ENCODE measurements at regions not wholly inside any gene's neighbourhood (a gene's known extent, or its start where the extent isn't known, plus 50 kb on each side); places are given as distances from the start of the nearest gene placed in this dataset.

GRCh38 chr14:89571491-89571890, 154.5 kb upstream of the FOXN3 start:
- Mint-ChIP-seq H3K27ac (no peak overlapping the region), H3K4me3 (ENCODE audit: low read depth) (no peak overlapping the region), H3K9me3 (ENCODE audit: low read depth) (no peaks in the 10 kb centered on the region), H3K36me3 (ENCODE audit: insufficient read depth) (no peaks in the 10 kb centered on the region), H3K4me1 (ENCODE audit: low read depth) (peaks cover 19% of the 10 kb centered on the region), H3K27me3 (no peaks in the 10 kb centered on the region)
- DNase-seq (ENCODE audit: low spot score, unreplicated experiment), result no peak
- no peak for TF ChIP-seq CTCF (IDR thresholded peaks at IDR 0.05; ENCODE audit: unreplicated experiment)

GRCh38 chr14:89566644-89567415, 149.8 kb upstream of the FOXN3 start:
- no peak for DNase-seq (ENCODE audit: low spot score, unreplicated experiment)
- no peaks in the 10 kb centered on the region for H3K4me1 Mint-ChIP-seq (ENCODE audit: low read depth)
- no peaks in the 10 kb centered on the region for H3K27me3 Mint-ChIP-seq
- no peak overlapping the region for H3K27ac Mint-ChIP-seq
- no peak overlapping the region for H3K4me3 Mint-ChIP-seq (ENCODE audit: low read depth)
- H3K9me3 Mint-ChIP-seq (ENCODE audit: low read depth), result no peaks in the 10 kb centered on the region
- TF ChIP-seq CTCF (IDR thresholded peaks at IDR 0.05; ENCODE audit: unreplicated experiment), result no peak
- H3K36me3 Mint-ChIP-seq (ENCODE audit: insufficient read depth), result no peaks in the 10 kb centered on the region

- H3K27ac Mint-ChIP-seq, result no peak overlapping the region
- H3K4me1 Mint-ChIP-seq (ENCODE audit: low read depth), result no peaks in the 10 kb centered on the region
- no peak for DNase-seq (ENCODE audit: low spot score, unreplicated experiment)
- H3K36me3 Mint-ChIP-seq (ENCODE audit: insufficient read depth), result no peaks in the 10 kb centered on the region
- no peaks in the 10 kb centered on the region for H3K27me3 Mint-ChIP-seq
- no peak for TF ChIP-seq CTCF (IDR thresholded peaks at IDR 0.05; ENCODE audit: unreplicated experiment)
- H3K4me3 Mint-ChIP-seq (ENCODE audit: low read depth), result no peak overlapping the region
- H3K9me3 Mint-ChIP-seq (ENCODE audit: low read depth), result no peaks in the 10 kb centered on the region
Observed at GRCh38 chr14:89566180-89566579, 149.1 kb upstream of the FOXN3 start.

GRCh38 chr14:89565607-89566006, 148.6 kb upstream of the FOXN3 start:
- H3K4me1 Mint-ChIP-seq (ENCODE audit: low read depth), result no peaks in the 10 kb centered on the region
- no peak for TF ChIP-seq CTCF (IDR thresholded peaks at IDR 0.05; ENCODE audit: unreplicated experiment)
- no peak overlapping the region for H3K27ac Mint-ChIP-seq
- no peak overlapping the region for H3K4me3 Mint-ChIP-seq (ENCODE audit: low read depth)
- no peak for DNase-seq (ENCODE audit: low spot score, unreplicated experiment)
- no peaks in the 10 kb centered on the region for H3K27me3 Mint-ChIP-seq
- no peaks in the 10 kb centered on the region for H3K9me3 Mint-ChIP-seq (ENCODE audit: low read depth)
- no peaks in the 10 kb centered on the region for H3K36me3 Mint-ChIP-seq (ENCODE audit: insufficient read depth)

- DNase-seq (ENCODE audit: low spot score, unreplicated experiment), result no peak
- Mint-ChIP-seq H3K4me1 (ENCODE audit: low read depth) (no peaks in the 10 kb centered on the region), H3K9me3 (ENCODE audit: low read depth) (no peaks in the 10 kb centered on the region), H3K36me3 (ENCODE audit: insufficient read depth) (no peaks in the 10 kb centered on the region), H3K27me3 (no peaks in the 10 kb centered on the region), H3K27ac (no peak overlapping the region), H3K4me3 (ENCODE audit: low read depth) (no peak overlapping the region)
- no peak for TF ChIP-seq CTCF (IDR thresholded peaks at IDR 0.05; ENCODE audit: unreplicated experiment)
Observed at GRCh38 chr14:89564989-89565388, 148.0 kb upstream of the FOXN3 start.
